AML-193 (cell line): ENCODE measurements at regions not wholly inside any gene's neighbourhood (a gene's known extent, or its start where the extent isn't known, plus 50 kb on each side); places are given as distances from the start of the nearest gene placed in this dataset.

Source experiments
- DNase-seq, 2 experiments: peaks; one replicate each; lab custom pipeline; 2025; lab: John Stamatoyannopoulos, UW

- DNase-seq: no peak
Measured at GRCh38 chr12:45102818-45103217, 51.9 kb upstream of the DBX2 start.

- DNase-seq: no peak
Measured at GRCh38 chr12:45105996-45106395, 55.1 kb upstream of the DBX2 start.

- DNase-seq: no peak
Measured at GRCh38 chr12:45112306-45112705, 61.4 kb upstream of the DBX2 start.

GRCh38 chr12:45121224-45121623 is 70.3 kb upstream of the DBX2 start:
- no peak for DNase-seq

GRCh38 chr12:45122768-45123380 is 72.0 kb upstream of the DBX2 start:
- DNase-seq: no peak

- DNase-seq: no peak
Measured at GRCh38 chr12:45124485-45125155, 73.7 kb upstream of the DBX2 start.

- DNase-seq: no peak
Measured at GRCh38 chr12:45125997-45126396, 75.1 kb upstream of the DBX2 start.

- DNase-seq: no peak
Measured at GRCh38 chr12:45128637-45129036, 77.7 kb upstream of the DBX2 start.

- DNase-seq: peak; percentile 53 to 62
Measured at GRCh38 chr12:45130881-45131281, 80.0 kb upstream of the DBX2 start.

- DNase-seq: no peak
Measured at GRCh38 chr12:45131506-45131905, 80.6 kb upstream of the DBX2 start.

GRCh38 chr12:45138609-45139008 is 77.3 kb upstream of the ANO6 start:
- peak; percentile 11 to 16 for DNase-seq

GRCh38 chr12:45148006-45148405 is 67.9 kb upstream of the ANO6 start:
- DNase-seq: no peak

- no peak for DNase-seq
Measured at GRCh38 chr12:45148619-45149018, 67.3 kb upstream of the ANO6 start.

- DNase-seq: no peak
Measured at GRCh38 chr12:45165284-45165683, 50.6 kb upstream of the ANO6 start.

GRCh38 chr12:45166056-45166455 is 49.8 kb upstream of the ANO6 start:
- no peak for DNase-seq
